ENCODE measurements at regions not wholly inside any gene's neighbourhood (a gene's known extent, or its start where the extent isn't known, plus 50 kb on each side); places are given as distances from the start of the nearest gene placed in this dataset.

DNA sequence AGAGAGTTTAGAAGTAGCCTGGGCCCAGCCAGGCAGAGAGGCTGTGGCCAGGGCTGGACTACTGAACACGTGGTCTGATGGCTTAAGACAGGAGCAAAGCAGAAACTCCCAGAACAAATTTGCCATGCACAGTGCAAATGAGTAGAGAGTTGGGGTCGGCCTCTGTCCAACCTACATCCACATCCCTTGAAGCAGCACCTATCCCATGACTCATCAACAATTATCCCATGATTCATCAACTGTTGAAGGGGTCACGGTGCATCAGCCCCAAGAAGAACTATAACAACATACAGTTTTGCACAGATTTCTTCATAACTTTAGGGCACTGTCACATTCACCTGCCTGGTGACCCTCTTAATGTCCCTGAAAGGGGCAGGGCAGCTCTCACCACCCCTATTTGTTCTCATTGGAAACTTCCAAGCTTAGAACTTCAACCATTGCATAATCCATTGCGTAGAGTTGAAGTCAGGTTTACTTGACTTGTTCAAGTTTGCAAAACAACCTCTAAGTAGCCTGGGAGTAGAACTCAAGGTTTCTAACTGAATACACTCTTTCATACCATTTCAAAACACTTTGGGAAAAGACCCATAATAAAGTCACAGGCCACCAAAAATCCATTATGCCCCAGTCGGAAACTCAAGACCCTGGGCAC lies 235.2 kb upstream of the CDH5 start:
- TF ChIP-seq, protein P1, sequence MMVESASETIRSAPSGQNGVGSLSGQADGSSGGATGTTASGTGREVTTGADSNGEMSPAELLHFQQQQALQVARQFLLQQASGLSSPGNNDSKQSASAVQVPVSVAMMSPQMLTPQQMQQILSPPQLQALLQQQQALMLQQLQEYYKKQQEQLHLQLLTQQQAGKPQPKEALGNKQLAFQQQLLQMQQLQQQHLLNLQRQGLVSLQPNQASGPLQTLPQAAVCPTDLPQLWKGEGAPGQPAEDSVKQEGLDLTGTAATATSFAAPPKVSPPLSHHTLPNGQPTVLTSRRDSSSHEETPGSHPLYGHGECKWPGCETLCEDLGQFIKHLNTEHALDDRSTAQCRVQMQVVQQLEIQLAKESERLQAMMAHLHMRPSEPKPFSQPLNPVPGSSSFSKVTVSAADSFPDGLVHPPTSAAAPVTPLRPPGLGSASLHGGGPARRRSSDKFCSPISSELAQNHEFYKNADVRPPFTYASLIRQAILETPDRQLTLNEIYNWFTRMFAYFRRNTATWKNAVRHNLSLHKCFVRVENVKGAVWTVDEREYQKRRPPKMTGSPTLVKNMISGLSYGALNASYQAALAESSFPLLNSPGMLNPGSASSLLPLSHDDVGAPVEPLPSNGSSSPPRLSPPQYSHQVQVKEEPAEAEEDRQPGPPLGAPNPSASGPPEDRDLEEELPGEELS (CRISPR knock-in tag; IDR thresholded peaks at IDR 0.05), result no peak
- TF ChIP-seq, protein P2, sequence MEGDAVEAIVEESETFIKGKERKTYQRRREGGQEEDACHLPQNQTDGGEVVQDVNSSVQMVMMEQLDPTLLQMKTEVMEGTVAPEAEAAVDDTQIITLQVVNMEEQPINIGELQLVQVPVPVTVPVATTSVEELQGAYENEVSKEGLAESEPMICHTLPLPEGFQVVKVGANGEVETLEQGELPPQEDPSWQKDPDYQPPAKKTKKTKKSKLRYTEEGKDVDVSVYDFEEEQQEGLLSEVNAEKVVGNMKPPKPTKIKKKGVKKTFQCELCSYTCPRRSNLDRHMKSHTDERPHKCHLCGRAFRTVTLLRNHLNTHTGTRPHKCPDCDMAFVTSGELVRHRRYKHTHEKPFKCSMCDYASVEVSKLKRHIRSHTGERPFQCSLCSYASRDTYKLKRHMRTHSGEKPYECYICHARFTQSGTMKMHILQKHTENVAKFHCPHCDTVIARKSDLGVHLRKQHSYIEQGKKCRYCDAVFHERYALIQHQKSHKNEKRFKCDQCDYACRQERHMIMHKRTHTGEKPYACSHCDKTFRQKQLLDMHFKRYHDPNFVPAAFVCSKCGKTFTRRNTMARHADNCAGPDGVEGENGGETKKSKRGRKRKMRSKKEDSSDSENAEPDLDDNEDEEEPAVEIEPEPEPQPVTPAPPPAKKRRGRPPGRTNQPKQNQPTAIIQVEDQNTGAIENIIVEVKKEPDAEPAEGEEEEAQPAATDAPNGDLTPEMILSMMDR (IDR thresholded peaks at IDR 0.05), result no peak
- no peak for TF ChIP-seq NFE2L1 (CRISPR knock-in tag; IDR thresholded peaks at IDR 0.05)
- no peak for TF ChIP-seq ATF1 (CRISPR knock-in tag; IDR thresholded peaks at IDR 0.05)
- TF ChIP-seq JUN (CRISPR knock-in tag; IDR thresholded peaks at IDR 0.05), result no peak
- TF ChIP-seq, protein P3, sequence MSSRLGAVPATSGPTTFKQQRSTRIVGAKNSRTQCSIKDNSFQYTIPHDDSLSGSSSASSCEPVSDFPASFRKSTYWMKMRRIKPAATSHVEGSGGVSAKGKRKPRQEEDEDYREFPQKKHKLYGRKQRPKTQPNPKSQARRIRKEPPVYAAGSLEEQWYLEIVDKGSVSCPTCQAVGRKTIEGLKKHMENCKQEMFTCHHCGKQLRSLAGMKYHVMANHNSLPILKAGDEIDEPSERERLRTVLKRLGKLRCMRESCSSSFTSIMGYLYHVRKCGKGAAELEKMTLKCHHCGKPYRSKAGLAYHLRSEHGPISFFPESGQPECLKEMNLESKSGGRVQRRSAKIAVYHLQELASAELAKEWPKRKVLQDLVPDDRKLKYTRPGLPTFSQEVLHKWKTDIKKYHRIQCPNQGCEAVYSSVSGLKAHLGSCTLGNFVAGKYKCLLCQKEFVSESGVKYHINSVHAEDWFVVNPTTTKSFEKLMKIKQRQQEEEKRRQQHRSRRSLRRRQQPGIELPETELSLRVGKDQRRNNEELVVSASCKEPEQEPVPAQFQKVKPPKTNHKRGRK (CRISPR knock-in tag; IDR thresholded peaks at IDR 0.05; ENCODE audit: borderline replicate concordance), result no peak
- TF ChIP-seq, protein P4, sequence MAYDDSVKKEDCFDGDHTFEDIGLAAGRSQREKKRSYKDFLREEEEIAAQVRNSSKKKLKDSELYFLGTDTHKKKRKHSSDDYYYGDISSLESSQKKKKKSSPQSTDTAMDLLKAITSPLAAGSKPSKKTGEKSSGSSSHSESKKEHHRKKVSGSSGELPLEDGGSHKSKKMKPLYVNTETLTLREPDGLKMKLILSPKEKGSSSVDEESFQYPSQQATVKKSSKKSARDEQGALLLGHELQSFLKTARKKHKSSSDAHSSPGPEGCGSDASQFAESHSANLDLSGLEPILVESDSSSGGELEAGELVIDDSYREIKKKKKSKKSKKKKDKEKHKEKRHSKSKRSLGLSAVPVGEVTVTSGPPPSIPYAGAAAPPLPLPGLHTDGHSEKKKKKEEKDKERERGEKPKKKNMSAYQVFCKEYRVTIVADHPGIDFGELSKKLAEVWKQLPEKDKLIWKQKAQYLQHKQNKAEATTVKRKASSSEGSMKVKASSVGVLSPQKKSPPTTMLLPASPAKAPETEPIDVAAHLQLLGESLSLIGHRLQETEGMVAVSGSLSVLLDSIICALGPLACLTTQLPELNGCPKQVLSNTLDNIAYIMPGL (CRISPR knock-in tag; IDR thresholded peaks at IDR 0.05), result no peak
- TF ChIP-seq, protein P5, sequence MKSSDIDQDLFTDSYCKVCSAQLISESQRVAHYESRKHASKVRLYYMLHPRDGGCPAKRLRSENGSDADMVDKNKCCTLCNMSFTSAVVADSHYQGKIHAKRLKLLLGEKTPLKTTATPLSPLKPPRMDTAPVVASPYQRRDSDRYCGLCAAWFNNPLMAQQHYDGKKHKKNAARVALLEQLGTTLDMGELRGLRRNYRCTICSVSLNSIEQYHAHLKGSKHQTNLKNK (CRISPR knock-in tag; IDR thresholded peaks at IDR 0.05), result no peak
- no peak for TF ChIP-seq TP53 (CRISPR knock-in tag; IDR thresholded peaks at IDR 0.05)
- no peak for TF ChIP-seq FOXJ3 (CRISPR knock-in tag; IDR thresholded peaks at IDR 0.05; ENCODE audit: borderline replicate concordance)
- TF ChIP-seq, protein P6, sequence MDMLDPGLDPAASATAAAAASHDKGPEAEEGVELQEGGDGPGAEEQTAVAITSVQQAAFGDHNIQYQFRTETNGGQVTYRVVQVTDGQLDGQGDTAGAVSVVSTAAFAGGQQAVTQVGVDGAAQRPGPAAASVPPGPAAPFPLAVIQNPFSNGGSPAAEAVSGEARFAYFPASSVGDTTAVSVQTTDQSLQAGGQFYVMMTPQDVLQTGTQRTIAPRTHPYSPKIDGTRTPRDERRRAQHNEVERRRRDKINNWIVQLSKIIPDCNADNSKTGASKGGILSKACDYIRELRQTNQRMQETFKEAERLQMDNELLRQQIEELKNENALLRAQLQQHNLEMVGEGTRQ (CRISPR knock-in tag; IDR thresholded peaks at IDR 0.05), result no peak
- no peak for TF ChIP-seq NFYB (CRISPR knock-in tag; conservative IDR thresholded peaks at IDR 0.05; ENCODE audit: low read depth)
- no peak for TF ChIP-seq EMX1 (CRISPR knock-in tag; IDR thresholded peaks at IDR 0.05)
- no peak for TF ChIP-seq CREB1 (CRISPR knock-in tag; IDR thresholded peaks at IDR 0.05)

All from WTC11 (cell line).